ENCODE measurements at regions not wholly inside any gene's neighbourhood (a gene's known extent, or its start where the extent isn't known, plus 50 kb on each side); places are given as distances from the start of the nearest gene placed in this dataset.

DNA sequence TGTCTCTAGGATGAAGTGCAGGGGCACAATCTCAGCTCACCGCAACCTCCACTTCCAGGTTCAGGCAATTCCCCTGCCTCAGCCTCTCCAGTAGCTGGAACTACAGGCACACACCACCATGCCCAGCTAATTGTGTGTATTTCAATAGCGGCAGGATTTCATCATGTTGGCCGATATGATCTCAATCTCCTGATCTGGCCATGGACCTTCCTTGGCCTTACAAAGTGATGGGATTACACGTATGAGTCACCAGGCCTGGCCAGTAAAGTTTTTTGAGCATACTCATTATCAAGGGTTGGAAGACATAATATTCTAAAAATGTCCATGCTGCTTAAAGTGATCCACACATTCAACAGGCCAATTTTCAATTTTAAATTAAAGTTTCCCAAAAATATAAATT lies 914.4 kb upstream of the TSPY4 start:
- DNase-seq = no peak

DNA sequence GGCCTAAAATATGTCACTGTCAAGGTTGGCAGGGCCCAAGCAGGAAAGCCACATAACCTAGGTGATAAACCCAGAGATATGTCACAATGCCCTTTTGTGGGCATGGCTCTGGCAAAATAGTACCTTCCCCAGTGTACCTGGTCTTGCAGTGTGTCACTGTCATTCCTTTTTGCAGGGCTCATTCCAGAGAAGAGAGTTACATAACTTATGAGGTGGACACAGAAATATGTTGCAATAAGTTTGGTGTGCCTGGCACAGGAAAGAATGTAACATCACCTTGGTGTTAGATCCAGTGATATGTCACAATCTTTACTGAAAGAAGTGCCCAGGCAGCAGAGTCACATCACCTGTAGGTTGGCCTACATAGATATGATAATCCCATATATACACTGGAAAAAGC lies 910.8 kb upstream of the TSPY4 start:
- DNase-seq = no peak

DNA sequence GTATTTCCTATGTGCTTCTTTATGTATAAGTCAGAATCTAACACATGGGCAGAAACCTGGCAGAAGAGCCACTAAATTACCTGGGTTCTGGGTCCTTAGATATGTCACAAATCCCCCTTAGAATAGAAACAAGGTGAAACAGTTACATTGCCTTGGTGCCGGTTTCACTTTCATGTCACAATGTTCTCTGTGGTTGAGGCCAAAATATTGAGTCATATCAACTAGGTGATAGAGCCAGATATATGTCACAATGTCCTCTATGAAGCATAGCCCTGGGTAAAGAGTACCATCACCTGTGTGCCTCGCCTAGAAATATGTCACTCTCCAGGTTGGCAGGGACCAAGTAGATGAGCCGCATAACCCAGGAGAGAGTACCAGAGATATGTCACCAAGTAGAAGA lies 899.8 kb upstream of the TSPY4 start:
- DNase-seq = no peak

DNA sequence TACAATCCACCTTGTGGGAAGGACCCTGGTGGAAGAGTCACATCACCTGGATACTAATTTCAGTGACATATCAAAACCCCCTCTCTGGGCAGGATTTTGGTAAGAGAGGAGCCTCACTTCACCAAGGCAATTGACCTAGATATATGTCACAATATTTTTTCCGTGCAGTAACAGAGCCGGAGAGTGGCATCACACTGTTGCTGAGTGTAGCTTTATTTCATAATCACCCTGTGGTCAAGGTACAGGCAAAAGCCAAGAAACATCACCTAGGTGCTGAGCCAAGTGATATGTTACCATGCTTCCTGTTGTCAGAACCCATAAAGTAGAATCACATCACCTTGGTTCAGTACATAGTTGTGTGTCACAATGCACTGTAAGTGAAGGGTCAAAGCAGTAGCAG lies 895.2 kb upstream of the TSPY4 start:
- no peak for DNase-seq

DNA sequence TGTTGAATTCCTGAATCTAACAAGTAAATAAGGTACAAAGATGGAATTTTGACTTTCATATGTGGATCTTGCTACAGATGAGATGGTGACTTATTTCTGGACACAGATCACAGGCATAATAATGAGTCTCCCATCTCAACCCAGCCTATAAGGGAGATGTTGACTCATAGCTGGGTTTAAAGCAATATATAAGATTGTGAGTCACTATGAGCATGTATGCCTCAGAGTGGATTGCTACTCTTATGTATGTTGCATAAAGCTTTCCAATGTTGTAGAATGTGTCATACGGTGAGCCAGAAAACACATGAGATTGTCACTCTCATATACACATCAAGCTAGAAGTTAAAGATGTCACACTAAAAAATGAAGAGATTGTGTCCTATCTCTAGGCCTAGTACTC lies 884.3 kb upstream of the TSPY4 start:
- DNase-seq = no peak

DNA sequence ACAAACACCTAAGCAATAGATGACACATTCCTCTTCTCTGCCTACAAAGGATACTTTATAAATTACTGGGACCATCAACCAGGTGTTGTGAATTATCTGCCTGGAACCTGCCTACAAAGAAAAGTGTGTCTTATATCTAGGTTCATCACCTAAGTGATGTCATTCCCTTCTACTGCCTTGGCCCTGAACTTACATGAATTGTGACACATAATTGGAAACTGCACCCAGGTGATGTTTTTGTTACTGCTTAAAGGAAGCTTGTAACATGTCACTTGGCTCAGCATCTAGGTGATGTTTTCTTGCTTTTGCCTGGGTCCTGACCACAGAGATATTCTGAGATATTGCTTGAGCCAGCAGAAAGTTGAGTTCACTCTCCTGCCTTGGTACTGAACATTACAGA lies 870.5 kb upstream of the TSPY4 start:
- no peak for DNase-seq

DNA sequence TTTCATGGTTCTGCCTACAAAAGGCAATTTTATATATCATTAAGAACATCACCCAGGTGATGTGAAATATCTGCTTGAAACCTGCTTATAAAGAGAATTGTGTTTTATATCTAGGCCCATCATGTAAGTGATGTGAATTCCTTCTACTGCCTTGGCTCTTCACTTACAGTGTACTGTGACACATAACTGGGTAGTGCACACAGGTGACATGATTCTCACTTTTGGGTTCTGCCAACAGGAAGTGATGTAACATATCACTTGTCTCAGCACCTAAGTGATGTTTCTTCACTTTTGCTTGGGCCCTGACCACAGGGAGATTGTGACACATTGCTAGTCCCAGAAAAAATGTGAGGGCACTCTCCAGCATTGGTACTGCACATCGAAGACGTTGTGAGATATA lies 867.0 kb upstream of the TSPY4 start:
- no peak for DNase-seq

DNA sequence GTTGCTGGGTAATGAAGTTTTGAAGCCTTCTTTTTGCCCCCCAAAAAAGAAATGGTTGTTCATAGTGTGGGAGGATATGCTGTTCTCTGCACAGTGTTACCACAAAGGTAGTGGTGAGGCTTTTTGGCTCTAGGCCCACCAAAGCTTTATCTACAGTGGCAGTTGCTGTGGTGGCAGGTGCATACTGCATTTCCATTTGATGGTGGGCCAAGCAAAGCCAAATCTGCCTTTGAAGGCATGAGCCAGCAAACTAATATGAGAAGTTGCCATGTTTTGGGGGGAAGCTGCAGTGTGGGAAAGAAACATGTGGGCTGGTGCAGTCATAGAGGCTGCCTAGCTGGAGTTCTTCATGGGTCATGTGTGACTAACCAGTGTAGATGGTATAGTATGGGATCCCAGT lies 858.1 kb upstream of the TSPY4 start:
- no peak for DNase-seq

DNA sequence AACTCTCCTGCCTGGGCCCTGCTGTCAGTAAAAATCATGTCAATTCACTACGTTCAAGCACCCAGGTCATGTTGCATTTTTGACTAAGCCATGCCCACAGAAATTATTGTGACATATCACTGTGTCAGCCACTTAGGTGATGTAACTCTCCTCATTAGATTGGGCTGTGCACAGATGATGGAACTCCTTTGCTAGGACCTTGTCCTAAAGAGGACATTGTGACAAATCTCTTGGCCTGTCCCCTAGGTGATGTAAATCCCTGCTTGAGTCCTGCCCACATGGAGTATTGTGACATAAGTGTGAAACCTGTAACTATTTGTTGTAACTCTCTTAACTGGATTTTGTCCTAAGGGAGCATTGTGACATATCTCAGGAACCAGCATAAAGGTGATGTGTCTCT lies 848.3 kb upstream of the TSPY4 start:
- no peak for DNase-seq

DNA sequence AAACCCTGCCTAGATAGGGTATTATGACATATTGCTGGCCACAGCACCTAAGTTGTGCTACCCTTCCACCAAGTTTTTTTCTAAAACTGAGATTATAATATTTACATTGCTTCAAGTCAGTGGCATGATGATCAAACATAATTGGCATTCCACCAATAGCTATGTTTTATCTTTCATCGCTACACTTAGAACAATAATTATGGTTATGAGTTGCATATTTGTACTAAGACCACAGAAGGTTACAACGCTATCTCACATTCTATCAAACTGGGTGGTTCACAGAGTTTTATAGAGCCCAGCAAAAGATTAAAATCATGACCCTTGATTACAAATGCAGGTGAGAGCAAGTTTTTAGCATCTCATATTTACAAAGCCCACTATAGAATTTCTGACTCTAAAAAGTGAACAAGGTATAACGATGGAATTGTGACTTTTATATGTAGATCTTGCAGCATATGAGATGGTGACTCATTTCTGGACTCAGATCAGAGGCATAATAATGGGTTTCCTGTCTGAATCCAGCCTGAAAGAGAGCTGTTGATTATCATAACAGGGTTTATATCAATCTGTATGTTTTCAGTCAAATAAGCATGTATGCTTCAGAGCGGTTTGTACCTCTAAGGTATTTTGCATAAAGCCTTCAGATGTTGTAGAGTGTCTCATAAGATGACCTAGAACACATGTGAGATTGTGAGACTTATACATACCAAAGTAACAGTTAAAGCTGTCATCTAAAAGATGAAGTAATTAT lies 847.2 kb upstream of the TSPY4 start:
- DNase-seq = peak in 1 of 2 donors; percentile 0

DNA sequence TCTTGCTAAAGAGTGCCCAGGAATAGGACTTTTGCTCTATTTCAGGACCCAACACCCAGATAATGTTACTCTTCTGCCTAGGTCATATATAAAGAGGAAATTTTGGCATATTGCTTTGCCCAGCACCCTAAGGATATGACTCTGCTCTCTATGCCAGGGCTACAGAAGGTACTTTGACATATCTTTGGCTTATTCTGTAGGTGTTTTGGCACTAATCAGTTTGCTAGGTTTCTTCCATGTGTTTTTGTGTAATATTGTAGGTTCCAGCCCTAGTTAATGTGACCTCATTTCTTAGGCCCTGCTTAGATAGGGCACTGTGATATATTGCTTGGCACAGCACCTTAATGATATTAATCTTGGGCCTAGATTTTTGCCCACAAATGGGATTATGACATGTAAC lies 842.9 kb upstream of the TSPY4 start:
- no peak for DNase-seq

DNA sequence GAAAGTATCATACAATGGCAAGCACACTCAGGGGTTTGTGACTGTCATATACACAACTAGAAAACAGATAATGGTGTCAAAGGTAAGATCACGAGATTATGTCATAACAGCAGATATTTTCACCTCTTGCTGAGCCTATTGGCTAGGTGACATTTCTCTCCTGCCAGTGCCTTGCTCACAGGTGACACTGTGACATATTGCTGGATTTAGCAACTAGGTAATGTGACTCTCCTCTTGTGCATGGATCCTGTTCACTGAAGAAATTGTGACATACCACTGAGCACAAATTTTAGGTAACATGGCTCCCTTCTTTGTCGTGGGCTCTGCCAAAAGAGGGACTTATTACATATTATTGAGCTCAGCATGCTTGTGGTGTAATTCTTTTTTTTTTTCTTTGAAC lies 842.0 kb upstream of the TSPY4 start:
- DNase-seq = no peak

DNA sequence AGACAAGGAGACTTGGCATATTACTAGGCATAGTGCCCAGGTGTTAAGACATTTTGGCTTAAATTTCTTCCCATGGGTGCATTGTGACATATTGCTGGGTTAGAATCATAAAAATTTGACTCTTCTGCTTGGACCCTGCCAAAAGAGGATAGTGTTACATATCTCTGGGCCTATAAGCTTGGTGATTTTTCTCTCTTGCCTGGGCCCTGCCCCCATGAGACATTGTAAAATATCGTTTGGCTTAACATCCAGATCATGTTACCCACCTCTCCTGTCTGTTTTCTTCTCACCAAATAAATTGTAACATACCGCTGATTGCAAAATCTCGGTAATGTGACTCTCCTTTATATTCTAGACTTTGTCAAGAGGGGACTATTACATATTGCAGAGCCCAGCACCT lies 836.4 kb upstream of the TSPY4 start:
- no peak for DNase-seq

DNA sequence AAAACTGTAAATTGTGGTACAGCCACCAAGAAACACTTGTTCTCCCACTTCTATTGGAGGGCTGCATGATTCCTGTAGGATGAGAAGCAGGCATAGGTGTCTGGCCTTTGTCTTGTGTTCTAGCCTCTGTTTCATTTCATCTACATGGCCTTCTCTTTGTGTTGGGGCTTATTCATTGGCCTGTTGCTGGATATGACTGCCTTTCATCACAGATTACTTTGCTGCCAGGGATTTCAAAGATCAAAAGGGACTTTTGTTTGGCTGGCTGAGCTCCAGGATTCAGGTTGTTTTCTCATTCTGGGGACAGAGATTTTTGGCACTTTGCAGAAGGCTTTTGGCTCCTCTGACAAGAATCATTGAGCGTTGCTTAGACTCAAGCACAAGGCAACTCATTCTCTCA lies 803.8 kb upstream of the TSPY4 start:
- no peak for DNase-seq

DNA sequence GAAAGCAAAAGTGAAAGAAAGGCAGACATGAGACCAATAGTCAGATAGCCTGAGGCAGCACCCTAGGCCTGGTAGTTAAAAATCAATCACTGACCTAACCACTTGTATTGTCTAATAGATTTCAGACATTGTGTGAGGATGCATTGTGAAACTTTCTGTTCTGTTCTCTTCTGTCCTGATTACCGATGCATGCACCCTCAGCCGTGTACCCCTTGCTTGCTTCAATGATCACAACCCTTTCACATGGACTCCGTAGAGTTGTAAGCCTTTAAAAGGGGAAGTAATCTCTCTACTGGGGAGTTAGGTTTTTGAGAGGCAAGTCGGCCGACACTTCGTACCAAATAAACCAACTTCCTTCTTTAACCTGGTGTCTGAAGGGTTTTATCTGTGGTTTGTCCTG lies 801.6 kb upstream of the TSPY4 start:
- no peak for DNase-seq

DNA sequence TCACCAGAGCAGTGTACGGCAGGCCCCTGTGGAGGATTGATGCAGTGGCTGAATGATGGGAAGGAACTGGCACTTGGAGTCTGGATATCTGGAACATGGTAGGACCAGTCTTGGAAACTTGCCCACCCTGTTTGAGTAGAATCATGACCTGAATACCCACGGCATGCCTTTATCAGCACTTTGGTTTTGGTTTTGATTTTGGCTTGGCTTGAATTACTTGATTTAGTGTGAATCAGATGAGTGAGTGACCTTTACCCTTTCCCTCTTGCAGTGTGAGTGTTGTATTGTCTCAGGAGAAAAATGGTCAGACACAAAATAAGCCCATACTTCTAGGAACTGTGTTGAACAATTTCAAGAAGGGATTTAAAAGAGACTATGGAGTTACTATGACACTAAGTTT lies 801.0 kb upstream of the TSPY4 start:
- DNase-seq = no peak

DNA sequence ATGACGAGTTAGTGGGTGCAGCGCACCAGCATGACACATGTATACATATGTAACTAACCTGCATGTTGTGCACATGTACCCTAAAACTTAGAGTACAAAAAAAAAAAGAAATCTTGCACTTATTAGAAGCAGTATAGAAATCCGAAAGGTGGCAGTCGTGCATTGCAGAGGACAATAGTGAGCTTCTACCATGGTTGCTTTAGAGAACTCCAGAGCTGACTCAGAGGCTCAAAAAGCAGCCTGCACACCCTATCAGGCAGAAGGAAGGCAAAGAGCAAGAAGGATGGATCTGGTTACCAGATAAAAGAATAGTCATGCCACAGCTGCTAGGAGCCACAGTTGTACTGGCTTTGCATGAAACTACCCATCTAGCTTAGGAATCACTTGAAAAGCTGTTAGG lies 796.0 kb upstream of the TSPY4 start:
- no peak for DNase-seq

DNA sequence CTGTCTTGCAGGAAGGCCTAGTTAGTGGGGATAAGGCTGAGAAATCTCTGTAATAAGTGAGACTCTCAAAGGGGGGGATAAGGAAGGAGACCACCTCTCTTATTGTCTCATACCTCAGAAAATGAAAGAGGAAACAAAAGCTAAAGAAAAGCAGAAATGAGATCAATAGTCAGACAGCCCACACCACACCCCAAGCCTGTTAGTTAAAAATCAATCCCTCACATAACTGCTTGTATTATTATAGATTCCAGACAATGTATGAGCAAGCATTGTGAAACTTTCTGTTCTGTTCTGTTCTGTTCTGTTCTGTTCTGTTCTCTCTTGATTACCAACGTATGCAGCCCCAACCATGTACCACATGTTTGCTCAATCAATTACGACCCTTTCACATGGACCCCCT lies 792.5 kb upstream of the TSPY4 start:
- DNase-seq = no peak

DNA sequence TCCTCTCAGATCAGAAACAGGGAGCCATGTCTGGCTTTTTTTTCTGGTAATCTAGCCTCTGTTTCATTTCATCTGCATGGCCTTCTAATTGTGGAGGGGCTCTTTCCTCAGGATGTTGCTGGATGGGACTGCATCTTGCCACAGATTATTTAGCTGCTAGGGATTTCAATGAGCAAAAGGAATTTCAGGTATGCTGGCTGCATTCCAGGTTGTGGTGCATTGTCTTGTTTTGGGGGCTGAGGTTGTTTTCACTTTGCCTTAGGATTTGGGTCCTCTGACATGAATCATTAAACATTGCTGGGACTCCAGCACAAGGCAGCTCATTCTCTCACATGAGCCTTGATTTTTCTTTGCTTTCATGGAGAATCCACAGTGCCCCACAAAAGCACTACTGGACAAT lies 789.3 kb upstream of the TSPY4 start:
- no peak for DNase-seq

DNA sequence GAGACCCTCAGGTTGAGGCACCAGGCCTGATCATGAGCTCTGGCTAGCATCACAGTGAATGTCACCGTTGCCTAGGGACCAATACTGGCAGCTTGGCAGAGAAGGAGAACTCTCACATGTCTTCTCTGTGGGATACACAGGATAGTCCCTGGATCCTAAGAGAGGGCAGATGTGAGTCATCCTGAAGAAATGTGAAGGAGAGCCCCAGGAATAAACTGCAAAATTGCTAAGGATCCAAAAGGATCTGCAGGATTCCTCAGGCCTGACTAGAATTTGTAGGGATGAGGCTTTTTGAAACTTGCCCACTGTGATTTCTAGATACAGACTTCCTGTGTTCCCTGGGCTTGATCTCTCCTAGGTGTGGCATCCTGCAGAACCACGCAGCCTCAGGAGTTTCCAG lies 785.9 kb upstream of the TSPY4 start:
- no peak for DNase-seq

DNA sequence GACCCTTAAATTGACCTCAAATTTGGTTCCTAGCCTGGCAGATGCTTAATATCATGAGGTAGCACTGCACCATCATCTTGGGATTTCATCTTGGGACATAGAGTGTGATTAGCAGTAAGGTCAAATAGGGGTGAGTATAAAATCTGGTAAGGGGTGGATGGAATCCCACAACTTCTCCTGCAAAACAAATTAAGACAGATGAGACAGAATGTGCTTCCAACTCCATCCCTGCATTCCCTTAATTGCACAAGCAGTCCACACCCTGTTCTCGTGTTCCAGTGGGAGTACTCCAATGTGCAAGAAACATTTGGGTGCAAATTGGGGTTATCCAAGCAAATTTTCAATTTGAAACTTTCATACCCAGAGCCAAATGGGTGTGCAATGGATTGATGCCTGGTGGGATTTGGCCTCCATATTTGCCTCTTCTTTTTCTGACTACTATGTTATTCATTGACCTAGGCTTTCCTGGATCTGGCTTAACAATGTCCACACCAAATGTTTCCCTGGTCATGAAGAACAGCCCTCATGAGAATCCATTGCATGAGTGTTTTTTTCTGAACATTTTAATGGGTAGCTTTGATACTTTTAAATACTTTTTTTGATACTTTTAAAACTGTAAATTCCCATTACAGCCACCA lies 785.0 kb upstream of the TSPY4 start:
- no peak for DNase-seq

DNA sequence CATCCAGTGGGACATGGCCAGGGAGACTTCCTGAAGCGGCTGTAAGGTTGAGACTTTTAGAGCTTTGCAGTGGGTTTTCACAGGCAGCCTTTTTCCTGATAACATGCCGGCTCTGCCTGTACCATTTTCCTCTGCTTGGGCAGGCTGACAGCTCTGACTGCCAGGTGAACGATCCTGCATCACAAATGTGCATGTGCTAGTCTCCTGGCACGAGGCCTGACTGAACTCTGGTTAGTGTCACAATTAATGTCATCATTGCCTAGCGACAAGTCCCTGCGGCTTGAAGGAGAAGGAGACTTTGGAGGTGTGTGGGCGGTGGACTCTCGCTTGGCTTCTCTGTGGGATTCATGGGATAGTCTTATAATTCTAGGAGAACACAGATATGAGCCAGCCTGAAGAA lies 783.6 kb upstream of the TSPY4 start:
- no peak for DNase-seq

DNA sequence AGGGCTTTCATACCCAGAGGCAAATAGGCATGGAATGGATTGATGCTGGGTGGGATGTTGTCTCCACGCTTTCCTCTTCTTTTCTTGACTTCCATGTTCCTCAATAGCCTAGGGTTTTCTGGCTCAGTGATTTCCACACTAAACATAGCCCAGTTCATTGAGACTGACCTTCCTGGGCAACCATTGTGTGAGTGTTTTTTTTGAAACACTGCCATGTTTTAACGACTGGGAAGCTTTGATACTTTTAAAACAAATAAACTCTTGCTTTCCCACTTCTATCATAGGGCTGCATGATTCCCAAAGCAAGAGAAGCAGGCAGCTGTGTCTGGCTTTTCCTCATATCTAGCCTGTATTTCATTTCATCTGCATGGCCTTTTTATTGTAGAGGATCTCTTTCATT lies 775.9 kb upstream of the TSPY4 start:
- no peak for DNase-seq

DNA sequence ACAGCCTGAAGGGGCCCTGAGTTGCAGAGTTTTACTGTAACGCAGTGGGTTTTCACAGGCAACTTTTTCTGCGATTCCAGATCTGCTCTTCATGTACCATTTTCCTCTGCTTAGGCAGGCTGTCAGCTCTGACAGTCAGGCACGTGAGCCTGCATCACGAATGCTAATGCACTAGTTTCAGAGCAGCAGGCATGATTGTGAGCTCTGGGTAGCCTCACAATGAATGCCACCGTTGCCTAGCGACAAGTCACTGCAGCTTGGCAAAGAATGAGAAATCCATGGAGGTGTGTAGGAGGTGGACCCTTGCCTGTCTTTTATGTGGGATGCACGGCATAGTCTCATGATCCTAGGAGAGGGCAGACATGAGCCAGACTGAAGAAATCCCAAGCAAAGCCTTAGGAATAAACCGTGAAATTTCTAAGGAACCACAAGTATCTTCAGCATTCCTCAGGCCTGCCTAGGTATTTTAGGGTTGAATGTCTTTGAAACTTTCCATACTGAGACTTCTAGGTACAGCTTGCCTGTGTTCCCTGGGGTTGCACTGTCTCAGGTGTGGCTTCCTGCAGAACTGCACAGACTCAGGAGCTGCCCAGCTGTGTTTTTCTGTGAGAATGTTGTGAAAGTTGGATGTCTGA lies 774.7 kb upstream of the TSPY4 start:
- DNase-seq = no peak

DNA sequence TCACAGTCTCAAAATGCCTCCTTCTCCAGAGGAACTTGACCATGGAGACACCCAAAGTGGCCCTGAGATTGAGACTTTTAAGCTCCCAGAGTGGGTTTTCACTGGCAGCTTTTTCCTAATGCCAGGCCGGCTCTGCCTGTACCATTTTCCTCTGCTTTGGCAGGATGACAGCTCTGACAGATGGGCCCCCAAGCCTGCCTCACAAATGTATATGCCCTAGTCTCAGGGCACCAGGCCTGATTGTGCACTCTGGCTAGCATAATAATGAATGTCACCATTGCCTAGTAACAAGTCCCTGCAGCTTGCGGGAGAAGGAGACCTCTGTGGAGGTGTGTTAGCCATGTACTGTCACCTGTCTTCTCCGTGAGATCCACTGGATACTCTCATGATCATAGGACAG lies 772.8 kb upstream of the TSPY4 start:
- no peak for DNase-seq
